GM19438 (cell line): ENCODE measurements at regions not wholly inside any gene's neighbourhood (a gene's known extent, or its start where the extent isn't known, plus 50 kb on each side); places are given as distances from the start of the nearest gene placed in this dataset.

Source experiments
- ATAC-seq: cut with Tn5 transposase; IDR thresholded peaks from one replicate; pipeline ENCODE4 v1.9.1; 2021; ENCODE audit warnings: low read depth; ENCODE audit not compliant: unreplicated experiment

- no peak for ATAC-seq
These were observed 1043.1 kb upstream of the TENM3 start for GRCh38 chr4:181200076-181200475.

GRCh38 chr4:181202240-181202639, 1041.0 kb upstream of the TENM3 start:
- no peak for ATAC-seq

GRCh38 chr4:181204109-181204508, 1039.1 kb upstream of the TENM3 start:
- ATAC-seq: no peak

GRCh38 chr4:181213551-181213950, 1029.7 kb upstream of the TENM3 start:
- no peak for ATAC-seq

GRCh38 chr4:181216501-181216900, 1026.7 kb upstream of the TENM3 start:
- ATAC-seq: no peak

GRCh38 chr4:181219783-181220416, 1023.3 kb upstream of the TENM3 start:
- ATAC-seq: no peak

- no peak for ATAC-seq
These were observed 1018.4 kb upstream of the TENM3 start for GRCh38 chr4:181224852-181225251.

- no peak for ATAC-seq
These were observed 1017.5 kb upstream of the TENM3 start for GRCh38 chr4:181225616-181226261.

GRCh38 chr4:181234951-181235680, 1008.1 kb upstream of the TENM3 start:
- no peak for ATAC-seq

GRCh38 chr4:181245326-181245725, 997.9 kb upstream of the TENM3 start:
- ATAC-seq: no peak

GRCh38 chr4:181249031-181249430, 994.2 kb upstream of the TENM3 start:
- ATAC-seq: no peak

GRCh38 chr4:181254771-181255170, 988.4 kb upstream of the TENM3 start:
- no peak for ATAC-seq

GRCh38 chr4:181258569-181258968, 984.6 kb upstream of the TENM3 start:
- ATAC-seq: no peak

- ATAC-seq: no peak
These were observed 984.0 kb upstream of the TENM3 start for GRCh38 chr4:181259081-181259709.

GRCh38 chr4:181261279-181261678, 981.9 kb upstream of the TENM3 start:
- no peak for ATAC-seq

GRCh38 chr4:181264893-181265292, 978.3 kb upstream of the TENM3 start:
- ATAC-seq: no peak

GRCh38 chr4:181265370-181265769, 977.8 kb upstream of the TENM3 start:
- no peak for ATAC-seq

GRCh38 chr4:181271116-181271640, 972.0 kb upstream of the TENM3 start:
- no peak for ATAC-seq

- ATAC-seq: no peak
These were observed 970.8 kb upstream of the TENM3 start for GRCh38 chr4:181272422-181272821.

GRCh38 chr4:181278941-181279340, 964.3 kb upstream of the TENM3 start:
- no peak for ATAC-seq

- no peak for ATAC-seq
These were observed 961.8 kb upstream of the TENM3 start for GRCh38 chr4:181281451-181281850.
